Lung (tissue), 11 donors: ENCODE measurements at regions not wholly inside any gene's neighbourhood (a gene's known extent, or its start where the extent isn't known, plus 50 kb on each side); places are given as distances from the start of the nearest gene placed in this dataset.

Source experiments
- ATAC-seq: fragments of 200-7000 bp; cut with Tn5 transposase; one replicate; pipeline ENCODE4 v1.9.1; 2020; ENCODE audit warnings: moderate number of reproducible peaks; ENCODE audit not compliant: insufficient read depth, low FRiP score
- DNase-seq, 3 donors: peaks; one replicate each; pipeline ENCODE4 v3.0.0-alpha.2; 2013 to 2017
- H3K27ac ChIP-seq, 2 donors: one replicate each; pipeline ENCODE4 v1.5.1; 2013; ENCODE audit warnings: mild to moderate bottlenecking in 2 of 2, moderate library complexity in 2 of 2, control low read depth in 1 of 2, inconsistent platforms in 1 of 2, low read depth in 1 of 2, low read length in 1 of 2
- H3K27me3 ChIP-seq, 3 donors: one replicate each; pipeline ENCODE4 v1.5.1; 2013; ENCODE audit warnings: low read length in 2 of 3; ENCODE audit not compliant: control insufficient read depth in 3 of 3, insufficient read depth in 3 of 3
- H3K36me3 ChIP-seq, 4 donors: one replicate each; pipeline ENCODE4 v1.5.1; 2013; ENCODE audit warnings: low read length in 4 of 4, mild to moderate bottlenecking in 1 of 4, moderate library complexity in 1 of 4; ENCODE audit not compliant: control insufficient read depth in 4 of 4, insufficient read depth in 4 of 4
- H3K4me1 ChIP-seq, 5 donors: one replicate each; pipeline ENCODE4 v1.5.1; 2013; ENCODE audit warnings: low read length in 5 of 5, mild to moderate bottlenecking in 2 of 5, moderate library complexity in 1 of 5; ENCODE audit not compliant: control insufficient read depth in 5 of 5, insufficient read depth in 5 of 5
- H3K4me3 ChIP-seq: one replicate; pipeline ENCODE4 v1.5.1; 2013; ENCODE audit warnings: mild to moderate bottlenecking, control low read depth, moderate library complexity
- H3K9ac ChIP-seq, 2 donors: one replicate each; pipeline ENCODE4 v1.5.1; 2013; ENCODE audit warnings: low read length in 2 of 2, control low read depth in 1 of 2; ENCODE audit not compliant: insufficient read depth in 1 of 2
- H3K9me3 ChIP-seq, 4 donors: one replicate each; pipeline ENCODE4 v1.5.1; 2013; ENCODE audit warnings: low read length in 3 of 4, mild to moderate bottlenecking in 1 of 4, moderate library complexity in 1 of 4; ENCODE audit not compliant: control insufficient read depth in 4 of 4, insufficient read depth in 3 of 4
- CTCF ChIP-seq: IDR thresholded peaks from 2 replicates; pipeline ENCODE4 v1.5.1; 2012; ENCODE audit warnings: mild to moderate bottlenecking; ENCODE audit errors: control extremely low read depth, extremely low read depth
- WGBS, 2 donors: extraction: QIAGEN DNeasy Blood & Tissue Kit; methylation state at CpG; one replicate each; pipeline ENCODE4 v1.1.7; 2013; 5-methylcytosine and 5-hydroxymethylcytosine counted together
- donor health status: control.
- donor health status: control.
- donor health status: Bipolar disorder and iron deficiency.
- donor health status: healthy.
- donor health status: DM: yes; HTN: yes; CAD: no.

DNA sequence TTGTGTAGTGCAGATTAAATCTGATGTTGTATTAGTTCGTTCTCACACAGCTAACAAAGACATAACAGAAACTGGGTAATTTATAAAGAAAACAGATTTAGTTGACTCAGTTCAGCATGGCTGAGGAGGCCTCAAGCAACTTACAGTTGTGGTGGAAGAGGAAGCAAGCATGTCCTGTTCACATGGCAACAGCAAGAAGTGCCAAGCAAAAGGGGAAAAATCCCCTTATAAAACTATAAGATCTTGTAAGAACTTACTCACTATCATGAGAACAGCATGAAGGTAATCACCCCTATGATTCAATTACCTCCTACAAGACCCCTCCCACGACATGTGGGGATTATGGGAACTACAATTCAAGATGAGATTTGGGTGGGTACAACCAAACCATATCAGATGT is 238.6 kb upstream of the PRR16 start:
- no peak for DNase-seq

DNA sequence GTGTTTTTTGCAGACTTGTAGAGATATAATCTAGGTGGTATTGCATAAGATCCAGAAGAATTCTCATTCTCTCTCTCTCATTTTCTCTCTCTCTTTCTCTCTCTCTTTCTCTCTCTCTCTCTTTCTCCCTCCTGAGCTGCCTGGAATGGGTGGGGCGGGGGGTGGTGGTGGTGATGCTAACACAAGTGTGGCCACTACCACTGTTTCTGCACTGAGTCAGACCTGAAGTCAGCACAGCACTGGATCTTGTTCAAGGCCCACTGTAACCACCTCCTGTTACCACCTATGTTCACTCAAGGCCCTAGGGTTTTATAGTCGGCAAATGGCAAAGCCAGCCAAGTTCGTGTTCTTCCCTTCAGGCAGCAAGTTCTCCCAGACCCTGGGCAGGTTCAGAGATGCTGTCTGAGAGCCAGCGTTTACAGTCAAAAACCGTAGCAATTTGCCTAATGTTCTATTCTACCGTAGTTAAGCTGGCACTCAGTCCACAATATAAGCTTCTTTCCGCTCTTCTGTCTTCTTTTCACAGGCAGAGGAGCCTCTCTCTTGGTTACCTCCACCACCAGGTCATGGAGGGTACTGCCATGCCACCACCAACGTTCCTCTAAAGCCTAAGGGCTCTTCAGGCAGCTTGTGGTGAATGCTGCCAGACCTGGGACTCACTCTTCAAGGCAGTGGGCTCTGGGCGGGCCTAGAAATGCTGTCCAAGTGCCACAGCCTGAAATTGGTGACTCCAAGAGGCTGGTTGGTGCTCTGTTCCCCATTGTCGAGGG is 235.7 kb upstream of the PRR16 start:
- Histone ChIP-seq H3K9ac (no peak overlapping the region), H3K9me3 (peaks cover 0 to 3% (median 0%) of the 10 kb centered on the region in 4 donors), H3K4me1 (no peaks in the 10 kb centered on the region), H3K36me3 (no peaks in the 10 kb centered on the region), H3K27ac (no peak overlapping the region), H3K4me3 (no peak overlapping the region), H3K27me3 (no peaks in the 10 kb centered on the region)
- DNase-seq (no peak), ATAC-seq (no peak)
- 86 to 90% methylated on average over 10 of the region's 10 CpGs for WGBS, 2 donors
- no peak for TF ChIP-seq CTCF

More for the DNA sequence above, 238.6 kb upstream of the PRR16 start:
- H3K9me3 ChIP-seq = peaks cover 0 to 3% (median 0%) of the 10 kb centered on the region in 4 donors
- H3K4me3 ChIP-seq = no peak overlapping the region
- H3K36me3 ChIP-seq = no peaks in the 10 kb centered on the region
- ATAC-seq = no peak
- WGBS, 2 donors = 67 to 86% methylated on average over 2 of the region's 2 CpGs
- TF ChIP-seq CTCF = no peak
- H3K9ac ChIP-seq = no peak overlapping the region
- H3K4me1 ChIP-seq = no peaks in the 10 kb centered on the region
- H3K27ac ChIP-seq = no peak overlapping the region
- no peaks in the 10 kb centered on the region for H3K27me3 ChIP-seq

DNA sequence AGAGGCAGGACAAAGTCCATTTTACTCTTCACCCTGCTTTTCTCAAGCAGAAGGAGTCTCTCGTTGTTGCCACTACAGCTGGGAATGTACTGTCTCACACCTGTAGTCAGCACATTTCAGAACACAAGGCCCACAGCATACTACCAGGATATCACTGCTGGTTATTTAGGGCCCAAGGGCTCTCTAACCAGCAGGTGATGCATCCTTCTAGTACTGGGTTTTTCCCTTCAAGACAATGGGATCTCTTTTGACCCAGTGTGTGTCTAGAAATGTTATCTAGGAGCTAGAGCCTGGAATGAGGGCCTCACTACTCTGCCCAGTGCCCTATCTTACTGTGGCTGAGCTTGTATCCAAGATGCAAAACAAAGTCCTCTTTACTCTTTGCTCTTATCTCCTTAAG is 235.1 kb upstream of the PRR16 start:
- Histone ChIP-seq H3K27ac (no peak overlapping the region), H3K4me3 (no peak overlapping the region), H3K4me1 (no peaks in the 10 kb centered on the region), H3K9ac (no peak overlapping the region), H3K9me3 (peaks cover 0 to 3% (median 0%) of the 10 kb centered on the region in 4 donors), H3K27me3 (no peaks in the 10 kb centered on the region), H3K36me3 (no peaks in the 10 kb centered on the region)
- TF ChIP-seq CTCF = no peak
- DNase-seq = no peak
- 93 to 100% methylated on average over 1 of the region's 1 CpG for WGBS, 2 donors
- ATAC-seq = no peak
